ENCODE measurements at regions not wholly inside any gene's neighbourhood (a gene's known extent, or its start where the extent isn't known, plus 50 kb on each side); places are given as distances from the start of the nearest gene placed in this dataset.

DNA sequence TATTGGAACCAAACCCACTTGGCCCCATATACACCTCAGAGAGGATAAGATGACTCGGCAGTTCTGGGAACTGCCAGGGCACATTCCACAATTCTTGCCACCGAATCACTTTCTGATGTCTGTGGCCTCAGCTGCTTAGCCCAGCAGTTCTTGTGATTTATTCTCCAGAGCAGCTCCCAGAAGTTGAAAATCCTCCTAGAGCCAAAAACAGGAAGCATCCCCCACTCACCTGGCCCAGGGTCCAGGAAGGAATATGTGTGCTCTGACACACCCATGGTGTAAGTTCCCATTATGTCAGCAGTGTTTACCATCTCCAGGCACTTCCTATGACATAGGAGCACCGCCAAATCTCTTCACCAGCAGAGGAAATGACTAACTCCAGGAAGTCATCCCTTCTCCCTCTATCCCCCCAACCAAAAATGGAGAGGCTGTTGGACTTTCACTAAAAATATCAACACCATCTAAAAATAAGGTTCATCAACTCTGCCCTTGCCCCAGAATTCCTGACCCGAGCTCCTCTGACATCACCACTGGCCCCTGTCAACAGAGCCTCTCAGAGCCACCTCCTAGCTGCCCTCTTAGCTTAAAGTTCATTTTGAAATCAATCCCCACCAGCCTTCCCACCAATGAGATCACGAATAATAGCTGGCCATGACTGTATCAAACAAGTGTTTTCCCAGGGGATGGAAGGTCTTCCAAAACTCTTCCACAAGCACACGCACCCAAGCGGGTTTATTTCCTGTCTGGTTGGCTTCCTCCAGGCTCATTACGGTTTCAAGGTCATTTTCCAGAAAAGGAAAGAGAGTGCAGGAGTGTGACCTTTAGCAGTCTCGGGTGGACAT is 223.1 kb upstream of the PARD3B start:
- DNase-seq (ENCODE audit: insufficient read length, low spot score) (no peak), FAIRE-seq (no peak)
- TF ChIP-seq, protein P1, sequence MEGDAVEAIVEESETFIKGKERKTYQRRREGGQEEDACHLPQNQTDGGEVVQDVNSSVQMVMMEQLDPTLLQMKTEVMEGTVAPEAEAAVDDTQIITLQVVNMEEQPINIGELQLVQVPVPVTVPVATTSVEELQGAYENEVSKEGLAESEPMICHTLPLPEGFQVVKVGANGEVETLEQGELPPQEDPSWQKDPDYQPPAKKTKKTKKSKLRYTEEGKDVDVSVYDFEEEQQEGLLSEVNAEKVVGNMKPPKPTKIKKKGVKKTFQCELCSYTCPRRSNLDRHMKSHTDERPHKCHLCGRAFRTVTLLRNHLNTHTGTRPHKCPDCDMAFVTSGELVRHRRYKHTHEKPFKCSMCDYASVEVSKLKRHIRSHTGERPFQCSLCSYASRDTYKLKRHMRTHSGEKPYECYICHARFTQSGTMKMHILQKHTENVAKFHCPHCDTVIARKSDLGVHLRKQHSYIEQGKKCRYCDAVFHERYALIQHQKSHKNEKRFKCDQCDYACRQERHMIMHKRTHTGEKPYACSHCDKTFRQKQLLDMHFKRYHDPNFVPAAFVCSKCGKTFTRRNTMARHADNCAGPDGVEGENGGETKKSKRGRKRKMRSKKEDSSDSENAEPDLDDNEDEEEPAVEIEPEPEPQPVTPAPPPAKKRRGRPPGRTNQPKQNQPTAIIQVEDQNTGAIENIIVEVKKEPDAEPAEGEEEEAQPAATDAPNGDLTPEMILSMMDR (IDR thresholded peaks at IDR 0.05; ENCODE audit: insufficient read depth, missing control alignments): no peak

DNA sequence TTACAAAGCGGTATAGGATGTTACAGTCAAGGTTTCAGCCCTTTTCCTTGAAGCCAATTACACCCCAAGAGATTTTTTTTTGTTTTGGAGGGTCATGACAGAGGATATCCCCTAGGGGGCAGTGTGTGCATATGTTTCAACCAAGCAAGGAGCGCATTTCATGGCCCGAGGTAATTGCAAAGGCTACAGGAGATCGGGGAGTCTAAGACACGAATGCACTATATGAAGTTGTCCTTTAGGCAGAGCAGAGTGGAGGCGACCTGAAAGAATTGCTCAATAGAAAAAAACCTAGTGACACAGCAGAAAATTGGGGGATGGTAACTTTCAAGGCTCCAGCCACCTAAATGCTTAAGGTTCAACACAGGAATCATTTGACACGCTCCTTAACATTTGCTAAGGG is 219.8 kb upstream of the PARD3B start:
- DNase-seq (ENCODE audit: insufficient read length, low spot score): peak; percentile 24
- TF ChIP-seq, protein P1 (IDR thresholded peaks at IDR 0.05; ENCODE audit: insufficient read depth, missing control alignments): peak; percentile 90
- FAIRE-seq: peak; percentile 32

- no peak for FAIRE-seq
- DNase-seq (ENCODE audit: insufficient read length, low spot score): no peak
- TF ChIP-seq, protein P1 (IDR thresholded peaks at IDR 0.05; ENCODE audit: insufficient read depth, missing control alignments): no peak
These were observed 216.9 kb upstream of the PARD3B start for GRCh38 chr2:204328373-204328772.

- DNase-seq (ENCODE audit: insufficient read length, low spot score): no peak
- FAIRE-seq: no peak
- TF ChIP-seq, protein P1 (IDR thresholded peaks at IDR 0.05; ENCODE audit: insufficient read depth, missing control alignments): no peak
These were observed 216.3 kb upstream of the PARD3B start for GRCh38 chr2:204329016-204329415.

- FAIRE-seq: peak; percentile 35
- TF ChIP-seq, protein P1 (IDR thresholded peaks at IDR 0.05; ENCODE audit: insufficient read depth, missing control alignments): no peak
- no peak for DNase-seq (ENCODE audit: insufficient read length, low spot score)
These were observed 215.7 kb upstream of the PARD3B start for GRCh38 chr2:204329532-204329931.

DNA sequence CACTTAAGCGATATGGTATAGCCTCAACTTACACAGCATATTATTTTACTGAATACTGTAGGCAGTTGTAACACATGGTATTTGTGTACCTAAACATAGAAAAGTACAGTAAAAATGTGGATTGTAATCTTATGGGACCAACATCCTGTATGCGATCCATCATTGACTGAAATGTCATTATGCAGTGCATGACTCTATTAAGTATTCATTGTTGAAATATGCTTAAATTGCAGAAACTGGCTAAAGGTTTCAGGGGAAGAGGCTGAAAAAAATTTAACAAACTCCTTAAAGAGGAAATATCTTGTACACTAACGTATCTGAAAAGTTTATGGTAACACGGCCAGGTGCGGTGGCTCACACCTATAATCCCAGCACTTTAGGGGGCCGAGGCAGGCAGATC is 214.1 kb upstream of the PARD3B start:
- FAIRE-seq (no peak), DNase-seq (ENCODE audit: insufficient read length, low spot score) (no peak)
- TF ChIP-seq, protein P1 (IDR thresholded peaks at IDR 0.05; ENCODE audit: insufficient read depth, missing control alignments): no peak

DNA sequence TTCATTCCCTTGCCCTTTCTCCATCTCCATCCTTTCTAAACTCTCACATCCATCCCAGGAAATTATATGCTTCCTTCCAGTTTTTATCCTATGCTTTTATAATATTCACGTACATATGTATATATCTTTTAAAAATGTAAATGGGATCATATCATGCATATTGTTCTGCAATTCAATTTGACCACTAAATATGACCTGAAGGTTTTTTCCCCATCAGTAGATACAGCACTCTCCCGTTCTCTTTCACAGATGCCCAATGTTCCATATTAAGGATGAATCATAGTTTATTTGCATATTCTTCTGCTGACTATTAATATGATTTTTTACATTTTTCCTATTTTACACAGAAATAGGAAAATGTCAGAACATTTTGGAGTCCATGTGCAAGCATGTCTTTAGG is 213.3 kb upstream of the PARD3B start:
- no peak for DNase-seq (ENCODE audit: insufficient read length, low spot score)
- FAIRE-seq: no peak
- TF ChIP-seq, protein P1 (IDR thresholded peaks at IDR 0.05; ENCODE audit: insufficient read depth, missing control alignments): no peak
